ENCODE measurements at regions not wholly inside any gene's neighbourhood (a gene's known extent, or its start where the extent isn't known, plus 50 kb on each side); places are given as distances from the start of the nearest gene placed in this dataset.

DNA sequence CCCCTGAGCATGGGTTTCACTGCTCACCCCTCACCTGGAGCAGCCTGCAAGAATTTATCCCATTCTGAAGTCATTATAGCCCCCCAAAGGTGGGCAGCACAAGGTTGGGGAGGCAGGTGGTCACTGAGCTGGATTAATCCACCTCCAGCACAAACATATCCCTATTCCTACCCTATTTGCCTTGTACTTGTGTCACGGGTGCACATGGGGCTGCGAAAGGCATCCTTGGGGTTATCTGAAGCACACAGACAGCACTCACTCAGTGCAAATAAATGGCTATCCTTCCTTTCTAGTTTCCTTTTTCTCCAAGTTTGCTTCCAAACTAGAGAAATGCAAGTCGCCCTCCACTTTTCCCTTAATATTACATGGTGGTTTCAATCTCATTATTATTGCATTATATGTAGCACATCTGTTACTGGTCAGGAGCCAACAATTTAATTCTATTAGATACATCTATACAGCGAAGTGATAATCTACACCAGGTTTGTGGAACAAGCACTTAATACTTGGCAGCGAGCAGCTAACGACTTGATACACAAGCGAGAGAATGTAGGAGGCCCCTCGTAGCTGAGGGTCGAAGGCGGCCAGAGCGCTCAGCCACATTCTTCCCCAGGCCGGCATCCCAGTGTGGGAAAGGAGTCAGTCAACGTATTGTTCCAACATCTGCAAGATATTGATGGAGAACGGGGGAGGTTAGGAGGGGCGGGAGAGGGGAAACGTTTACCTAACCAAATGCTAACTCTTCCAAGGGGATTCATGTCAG is 121.3 kb upstream of the HABP2 start:
- no peak overlapping the region for H3K4me3 Mint-ChIP-seq
- H3K36me3 Mint-ChIP-seq (ENCODE audit: low read depth) = no peaks in the 10 kb centered on the region

More for the DNA sequence above, 121.3 kb upstream of the HABP2 start:
- H3K36me3 ChIP-seq (ENCODE audit: insufficient read depth) = 0 out of 2 replicates have a peak, but pooled peaks cover 4% of the 10 kb centered on the region
- no peaks in the 10 kb centered on the region for H3K27me3 ChIP-seq (ENCODE audit: insufficient read depth)
- H2AFZ ChIP-seq = no peak overlapping the region
- no peak overlapping the region for H3K4me3 ChIP-seq
- ATAC-seq = no peak
- Mint-ChIP-seq H3K9me3 (no peaks in the 10 kb centered on the region), H3K4me1 (no peaks in the 10 kb centered on the region), H3K27me3 (ENCODE audit: insufficient read depth, low read depth, poor library complexity) (no peaks in the 10 kb centered on the region), H3K27ac (no peak overlapping the region)
- no peaks in the 10 kb centered on the region for H3K79me2 ChIP-seq (replicated peaks; ENCODE audit: insufficient read depth)
- TF ChIP-seq EZH2 (IDR thresholded peaks at IDR 0.05; ENCODE audit: low read depth, unreplicated experiment) (no peak), NANOG (IDR thresholded peaks at IDR 0.05; ENCODE audit: borderline replicate concordance) (no peak), CTCF (conservative IDR thresholded peaks at IDR 0.05; ENCODE audit: low read depth in 2 of 2) (no peak), STAT1 (IDR thresholded peaks at IDR 0.05; ENCODE audit: unreplicated experiment) (no peak), REST (IDR thresholded peaks at IDR 0.05; ENCODE audit: unreplicated experiment) (no peak), ZNF331 (CRISPR knock-in tag; IDR thresholded peaks at IDR 0.05; ENCODE audit: low read depth) (no peak), POLR2AphosphoS5 (IDR thresholded peaks at IDR 0.05; ENCODE audit: low read depth) (no peak), EZH2phosphoT487 (IDR thresholded peaks at IDR 0.05; ENCODE audit: unreplicated experiment) (no peak), ETS1 (IDR thresholded peaks at IDR 0.05) (no peak), ZNF114 (CRISPR knock-in tag; IDR thresholded peaks at IDR 0.05) (no peak), JUNB (IDR thresholded peaks at IDR 0.05; ENCODE audit: unreplicated experiment) (no peak)
- TF ChIP-seq, protein P1, sequence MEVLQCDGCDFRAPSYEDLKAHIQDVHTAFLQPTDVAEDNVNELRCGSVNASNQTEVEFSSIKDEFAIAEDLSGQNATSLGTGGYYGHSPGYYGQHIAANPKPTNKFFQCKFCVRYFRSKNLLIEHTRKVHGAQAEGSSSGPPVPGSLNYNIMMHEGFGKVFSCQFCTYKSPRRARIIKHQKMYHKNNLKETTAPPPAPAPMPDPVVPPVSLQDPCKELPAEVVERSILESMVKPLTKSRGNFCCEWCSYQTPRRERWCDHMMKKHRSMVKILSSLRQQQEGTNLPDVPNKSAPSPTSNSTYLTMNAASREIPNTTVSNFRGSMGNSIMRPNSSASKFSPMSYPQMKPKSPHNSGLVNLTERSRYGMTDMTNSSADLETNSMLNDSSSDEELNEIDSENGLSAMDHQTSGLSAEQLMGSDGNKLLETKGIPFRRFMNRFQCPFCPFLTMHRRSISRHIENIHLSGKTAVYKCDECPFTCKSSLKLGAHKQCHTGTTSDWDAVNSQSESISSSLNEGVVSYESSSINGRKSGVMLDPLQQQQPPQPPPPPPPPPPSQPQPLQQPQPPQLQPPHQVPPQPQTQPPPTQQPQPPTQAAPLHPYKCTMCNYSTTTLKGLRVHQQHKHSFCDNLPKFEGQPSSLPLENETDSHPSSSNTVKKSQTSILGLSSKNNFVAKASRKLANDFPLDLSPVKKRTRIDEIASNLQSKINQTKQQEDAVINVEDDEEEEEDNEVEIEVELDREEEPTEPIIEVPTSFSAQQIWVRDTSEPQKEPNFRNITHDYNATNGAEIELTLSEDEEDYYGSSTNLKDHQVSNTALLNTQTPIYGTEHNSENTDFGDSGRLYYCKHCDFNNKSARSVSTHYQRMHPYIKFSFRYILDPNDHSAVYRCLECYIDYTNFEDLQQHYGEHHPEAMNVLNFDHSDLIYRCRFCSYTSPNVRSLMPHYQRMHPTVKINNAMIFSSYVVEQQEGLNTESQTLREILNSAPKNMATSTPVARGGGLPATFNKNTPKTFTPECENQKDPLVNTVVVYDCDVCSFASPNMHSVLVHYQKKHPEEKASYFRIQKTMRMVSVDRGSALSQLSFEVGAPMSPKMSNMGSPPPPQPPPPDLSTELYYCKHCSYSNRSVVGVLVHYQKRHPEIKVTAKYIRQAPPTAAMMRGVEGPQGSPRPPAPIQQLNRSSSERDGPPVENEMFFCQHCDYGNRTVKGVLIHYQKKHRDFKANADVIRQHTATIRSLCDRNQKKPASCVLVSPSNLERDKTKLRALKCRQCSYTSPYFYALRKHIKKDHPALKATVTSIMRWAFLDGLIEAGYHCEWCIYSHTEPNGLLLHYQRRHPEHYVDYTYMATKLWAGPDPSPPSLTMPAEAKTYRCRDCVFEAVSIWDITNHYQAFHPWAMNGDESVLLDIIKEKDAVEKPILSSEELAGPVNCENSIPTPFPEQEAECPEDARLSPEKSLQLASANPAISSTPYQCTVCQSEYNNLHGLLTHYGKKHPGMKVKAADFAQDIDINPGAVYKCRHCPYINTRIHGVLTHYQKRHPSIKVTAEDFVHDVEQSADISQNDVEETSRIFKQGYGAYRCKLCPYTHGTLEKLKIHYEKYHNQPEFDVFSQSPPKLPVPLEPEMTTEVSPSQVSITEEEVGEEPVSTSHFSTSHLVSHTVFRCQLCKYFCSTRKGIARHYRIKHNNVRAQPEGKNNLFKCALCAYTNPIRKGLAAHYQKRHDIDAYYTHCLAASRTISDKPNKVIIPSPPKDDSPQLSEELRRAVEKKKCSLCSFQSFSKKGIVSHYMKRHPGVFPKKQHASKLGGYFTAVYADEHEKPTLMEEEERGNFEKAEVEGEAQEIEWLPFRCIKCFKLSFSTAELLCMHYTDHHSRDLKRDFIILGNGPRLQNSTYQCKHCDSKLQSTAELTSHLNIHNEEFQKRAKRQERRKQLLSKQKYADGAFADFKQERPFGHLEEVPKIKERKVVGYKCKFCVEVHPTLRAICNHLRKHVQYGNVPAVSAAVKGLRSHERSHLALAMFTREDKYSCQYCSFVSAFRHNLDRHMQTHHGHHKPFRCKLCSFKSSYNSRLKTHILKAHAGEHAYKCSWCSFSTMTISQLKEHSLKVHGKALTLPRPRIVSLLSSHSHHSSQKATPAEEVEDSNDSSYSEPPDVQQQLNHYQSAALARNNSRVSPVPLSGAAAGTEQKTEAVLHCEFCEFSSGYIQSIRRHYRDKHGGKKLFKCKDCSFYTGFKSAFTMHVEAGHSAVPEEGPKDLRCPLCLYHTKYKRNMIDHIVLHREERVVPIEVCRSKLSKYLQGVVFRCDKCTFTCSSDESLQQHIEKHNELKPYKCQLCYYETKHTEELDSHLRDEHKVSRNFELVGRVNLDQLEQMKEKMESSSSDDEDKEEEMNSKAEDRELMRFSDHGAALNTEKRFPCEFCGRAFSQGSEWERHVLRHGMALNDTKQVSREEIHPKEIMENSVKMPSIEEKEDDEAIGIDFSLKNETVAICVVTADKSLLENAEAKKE (CRISPR knock-in tag; IDR thresholded peaks at IDR 0.05) = no peak
- H3K27ac ChIP-seq (ENCODE audit: low read depth) = no peak overlapping the region
- no peaks in the 10 kb centered on the region for H4K20me1 ChIP-seq (replicated peaks; ENCODE audit: insufficient read depth)
- no peak overlapping the region for H3K4me2 ChIP-seq
- peaks cover 5% of the 10 kb centered on the region for H3K9me2 ChIP-seq (ENCODE audit: insufficient read depth)
- no peak for DNase-seq (ENCODE audit: low spot score)
- H3K4me1 ChIP-seq (ENCODE audit: insufficient read depth) = no peaks in the 10 kb centered on the region
- H3F3A ChIP-seq (replicated peaks; ENCODE audit: low read depth) = no peaks in the 10 kb centered on the region
